HG02973 (cell line): ENCODE measurements at regions not wholly inside any gene's neighbourhood (a gene's known extent, or its start where the extent isn't known, plus 50 kb on each side); places are given as distances from the start of the nearest gene placed in this dataset.
"Not testable (repeated sequence)": the region's sequence is repeated elsewhere in the genome, so short reads cannot be mapped to it uniquely, and the experiment has no call there.

ENCODE experiments used
- ATAC-seq: cut with Tn5 transposase; IDR thresholded peaks from one replicate; pipeline ENCODE4 v1.9.1; 2021; ENCODE audit warnings: moderate library complexity; ENCODE audit not compliant: unreplicated experiment

- no peak for ATAC-seq
Measured at GRCh38 chr6:21874372-21874771, 280.8 kb downstream of the SOX4 start.

GRCh38 chr6:21877037-21877436 is 283.5 kb downstream of the SOX4 start:
- ATAC-seq: not testable (repeated sequence)

GRCh38 chr6:21880249-21880648 is 286.7 kb downstream of the SOX4 start:
- ATAC-seq: not testable (repeated sequence)

- no peak for ATAC-seq
Measured at GRCh38 chr6:21881969-21882465, 288.5 kb downstream of the SOX4 start.

- ATAC-seq: no peak
Measured at GRCh38 chr6:21883595-21884328, 290.2 kb downstream of the SOX4 start.

- ATAC-seq: no peak
Measured at GRCh38 chr6:21885111-21885510, 291.6 kb downstream of the SOX4 start.

- no peak for ATAC-seq
Measured at GRCh38 chr6:21885532-21886114, 292.1 kb downstream of the SOX4 start.

GRCh38 chr6:21886542-21887151 is 293.1 kb downstream of the SOX4 start:
- ATAC-seq: no peak

- ATAC-seq: no peak
Measured at GRCh38 chr6:21887231-21888185, 294.0 kb downstream of the SOX4 start.

GRCh38 chr6:21891080-21891479 is 297.5 kb downstream of the SOX4 start:
- ATAC-seq: no peak

GRCh38 chr6:21893793-21894192 is 300.2 kb downstream of the SOX4 start:
- no peak for ATAC-seq

GRCh38 chr6:21895555-21895954 is 302.0 kb downstream of the SOX4 start:
- ATAC-seq: no peak

- ATAC-seq: no peak
Measured at GRCh38 chr6:21898107-21898796, 304.7 kb downstream of the SOX4 start.

GRCh38 chr6:21899708-21900107 is 306.2 kb downstream of the SOX4 start:
- no peak for ATAC-seq

- no peak for ATAC-seq
Measured at GRCh38 chr6:21900730-21901129, 307.2 kb downstream of the SOX4 start.

GRCh38 chr6:21902628-21903169 is 309.1 kb downstream of the SOX4 start:
- no peak for ATAC-seq

GRCh38 chr6:21905531-21905930 is 312.0 kb downstream of the SOX4 start:
- ATAC-seq: no peak

GRCh38 chr6:21906826-21907225 is 313.3 kb downstream of the SOX4 start:
- no peak for ATAC-seq

- no peak for ATAC-seq
Measured at GRCh38 chr6:21907291-21907690, 313.7 kb downstream of the SOX4 start.
